Colonic mucosa (tissue), 4 donors: ENCODE measurements at regions not wholly inside any gene's neighbourhood (a gene's known extent, or its start where the extent isn't known, plus 50 kb on each side); places are given as distances from the start of the nearest gene placed in this dataset.
A peak's percentile ranks its signal among the peaks of the same experiment; 100 is the strongest.

ENCODE experiments used
- DNase-seq: peaks from one replicate; pipeline ENCODE4 v3.0.0-alpha.2; 2020
- H3K27ac ChIP-seq: fragments of 200-600 bp; one replicate; pipeline ENCODE4 v1.8.0; 2021
- H3K27me3 ChIP-seq: fragments of 200-600 bp; one replicate; pipeline ENCODE4 v1.8.0; 2021
- H3K36me3 ChIP-seq: fragments of 200-600 bp; one replicate; pipeline ENCODE4 v1.8.0; 2021
- H3K4me1 ChIP-seq: fragments of 200-600 bp; one replicate; pipeline ENCODE4 v1.8.0; 2021; ENCODE audit warnings: mild to moderate bottlenecking
- H3K4me3 ChIP-seq: fragments of 200-600 bp; one replicate; pipeline ENCODE4 v1.8.0; 2021
- H3K9ac ChIP-seq, 2 donors: one replicate each; pipeline ENCODE4 v1.7.0; 2013; ENCODE audit warnings: control low read depth in 2 of 2, low read depth in 2 of 2, low read length in 2 of 2
- H3K9me3 ChIP-seq: fragments of 200-600 bp; one replicate; pipeline ENCODE4 v1.8.0; 2021
- CTCF ChIP-seq: fragments of 200-600 bp; IDR thresholded peaks from one replicate; pipeline ENCODE4 v1.8.0; 2022; ENCODE audit warnings: antibody characterized with exemption, mild to moderate bottlenecking
- intact Hi-C: fragments of 100-400 bp; cut with DNase I; formaldehyde crosslinking; loops from one replicate; pipeline ENCODE4 v1.14.1; 2022
- donor health status: healthy.
- donor health status: DM: no; HTN: no; CAD: no.
- donor health status: DM: no; HTN: no; CAD: no.

DNA sequence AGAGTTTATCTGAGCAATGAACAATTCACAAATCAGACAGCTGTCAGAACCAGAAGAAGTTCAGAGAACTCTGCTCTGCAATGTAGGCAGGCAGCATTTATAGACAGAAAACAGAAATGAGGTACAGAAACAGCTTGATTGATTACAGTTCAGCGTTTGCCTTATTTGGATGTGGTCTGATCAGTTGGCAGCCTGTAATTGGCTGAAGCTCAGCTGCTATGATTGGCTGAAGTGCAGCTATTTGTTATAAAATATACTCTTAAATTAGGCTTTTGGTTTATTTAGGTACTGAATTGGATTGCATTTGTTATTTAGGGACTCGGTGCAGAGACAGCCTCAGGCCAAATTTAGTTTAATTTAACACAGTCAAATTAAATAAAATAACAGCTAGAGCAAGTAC, 85.8 kb upstream of the JAZF1 start:
- intact Hi-C loops, result no loop called here
- no peak for TF ChIP-seq CTCF
- H3K4me1 ChIP-seq, result no peaks in the 10 kb centered on the region
- no peaks in the 10 kb centered on the region for H3K27me3 ChIP-seq
- H3K9ac ChIP-seq, result no peak overlapping the region
- no peak overlapping the region for H3K4me3 ChIP-seq
- H3K36me3 ChIP-seq, result no peaks in the 10 kb centered on the region
- no peak overlapping the region for H3K27ac ChIP-seq
- no peaks in the 10 kb centered on the region for H3K9me3 ChIP-seq
- no peak for DNase-seq

DNA sequence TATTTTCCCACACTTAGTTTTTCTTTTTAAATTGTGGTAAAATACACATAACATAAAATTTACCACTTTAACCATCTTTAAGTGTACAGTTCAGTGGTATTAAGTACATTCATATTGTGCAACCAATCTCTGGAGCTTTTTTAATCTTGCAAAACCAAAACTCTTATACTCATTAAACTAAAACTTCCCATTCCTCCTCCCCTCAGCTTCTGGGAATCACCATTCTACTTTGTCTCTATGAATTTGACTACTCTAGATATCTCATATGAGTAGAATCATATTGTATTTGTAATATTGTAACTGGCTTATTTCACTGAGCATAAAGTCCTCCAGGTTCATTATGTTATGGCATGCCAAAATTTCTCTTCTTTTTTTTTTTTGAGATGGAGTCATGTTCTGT, 86.4 kb upstream of the JAZF1 start:
- no peak for DNase-seq
- Histone ChIP-seq H3K9ac (no peak overlapping the region), H3K27me3 (no peaks in the 10 kb centered on the region), H3K27ac (no peak overlapping the region), H3K36me3 (no peaks in the 10 kb centered on the region), H3K9me3 (no peaks in the 10 kb centered on the region), H3K4me3 (no peak overlapping the region), H3K4me1 (no peaks in the 10 kb centered on the region)
- intact Hi-C loops, result no loop called here
- no peak for TF ChIP-seq CTCF

DNA sequence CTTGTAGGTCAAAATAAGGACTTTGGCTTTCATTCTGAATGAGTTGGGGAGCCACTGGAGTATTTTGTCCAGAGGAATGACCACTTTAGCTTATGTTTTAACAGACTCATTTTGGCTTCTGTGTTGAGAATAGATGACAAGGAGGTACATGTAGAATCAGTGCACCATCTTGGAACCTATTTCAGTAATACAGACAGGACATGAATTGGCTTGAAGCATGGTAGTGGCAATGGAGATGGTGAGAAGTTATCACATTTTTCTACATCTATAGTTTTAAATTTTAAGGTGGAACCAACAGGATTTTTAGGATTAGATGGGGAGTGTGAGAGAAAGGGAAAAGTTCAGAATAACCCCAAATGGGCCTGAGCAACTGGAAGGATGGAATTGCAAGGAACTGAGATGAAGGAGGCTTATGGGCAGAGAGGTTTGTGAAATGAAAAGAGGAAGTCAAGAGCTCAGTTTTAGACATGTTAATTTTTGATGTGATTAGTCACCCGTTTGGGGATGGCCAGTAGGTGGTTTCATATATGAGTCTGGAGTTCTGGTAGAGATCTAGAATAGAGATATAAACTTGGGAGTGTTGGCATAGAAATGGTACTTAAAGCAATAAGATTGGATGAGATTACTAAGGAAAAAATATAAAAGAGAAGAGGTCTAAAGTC, 89.2 kb upstream of the JAZF1 start:
- no peak overlapping the region for H3K9ac ChIP-seq
- H3K36me3 ChIP-seq, result no peaks in the 10 kb centered on the region
- H3K4me3 ChIP-seq, result no peak overlapping the region
- H3K4me1 ChIP-seq, result no peaks in the 10 kb centered on the region
- H3K9me3 ChIP-seq, result no peaks in the 10 kb centered on the region
- no peak overlapping the region for H3K27ac ChIP-seq
- intact Hi-C loops, result no loop called here
- H3K27me3 ChIP-seq, result no peaks in the 10 kb centered on the region
- no peak for DNase-seq
- TF ChIP-seq CTCF, result no peak

DNA sequence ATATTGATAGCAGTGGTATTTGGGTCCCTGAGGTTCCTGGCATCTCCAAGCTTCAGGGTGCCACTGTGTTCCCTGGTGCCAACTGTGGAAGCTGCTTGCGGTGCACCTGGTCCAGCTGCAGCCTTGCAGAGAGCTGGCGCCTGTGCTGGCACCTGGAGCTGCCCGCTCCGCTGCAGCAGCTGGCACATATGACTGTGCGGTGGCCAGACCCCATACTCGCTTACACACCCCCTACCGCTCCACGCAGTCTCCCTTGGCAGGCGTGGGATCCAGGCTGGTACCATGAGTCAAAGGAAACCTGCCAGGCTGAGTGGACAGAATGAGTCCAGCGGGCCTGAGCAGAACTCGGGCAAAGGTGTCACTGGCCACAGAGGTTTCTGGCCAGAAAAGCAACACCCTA, 89.9 kb upstream of the JAZF1 start:
- DNase-seq, result no peak
- H3K9ac ChIP-seq, result no peak overlapping the region
- TF ChIP-seq CTCF, result no peak
- H3K27ac ChIP-seq, result no peak overlapping the region
- intact Hi-C loops, result no loop called here
- no peaks in the 10 kb centered on the region for H3K9me3 ChIP-seq
- H3K36me3 ChIP-seq, result no peaks in the 10 kb centered on the region
- no peaks in the 10 kb centered on the region for H3K4me1 ChIP-seq
- no peak overlapping the region for H3K4me3 ChIP-seq
- no peaks in the 10 kb centered on the region for H3K27me3 ChIP-seq

- H3K27ac ChIP-seq, result no peak overlapping the region
- no peak overlapping the region for H3K4me3 ChIP-seq
- H3K27me3 ChIP-seq, result no peaks in the 10 kb centered on the region
- peak; percentile 29 for DNase-seq
- no peak overlapping the region for H3K9ac ChIP-seq
- H3K4me1 ChIP-seq, result no peaks in the 10 kb centered on the region
- TF ChIP-seq CTCF, result peak; percentile 35
- intact Hi-C loops, result no loop called here
- H3K36me3 ChIP-seq, result no peaks in the 10 kb centered on the region
- H3K9me3 ChIP-seq, result no peaks in the 10 kb centered on the region
Observed at GRCh38 chr7:28272461-28272877, 91.9 kb upstream of the JAZF1 start.
